NCI-H524 (cell line): ENCODE measurements at regions not wholly inside any gene's neighbourhood (a gene's known extent, or its start where the extent isn't known, plus 50 kb on each side); places are given as distances from the start of the nearest gene placed in this dataset.
A peak's percentile ranks its signal among the peaks of the same experiment; 100 is the strongest.

Experiments used
- DNase-seq, 2 experiments: peaks; one replicate each; lab custom pipeline; 2025; lab: John Stamatoyannopoulos, UW

GRCh38 chr18:42137693-42138375 is 182.8 kb downstream of the PIK3C3 start:
- peak in 1 of 2 experiments; percentile 53 for DNase-seq

- DNase-seq: peak; percentile 45 to 75
Observed at GRCh38 chr18:42141439-42141838, 186.4 kb downstream of the PIK3C3 start.

- DNase-seq: peak; percentile 83 to 91
Observed at GRCh38 chr18:42155024-42155423, 200.0 kb downstream of the PIK3C3 start.

- peak in 1 of 2 experiments; percentile 31 for DNase-seq
Observed at GRCh38 chr18:42156281-42156680, 201.2 kb downstream of the PIK3C3 start.

GRCh38 chr18:42157420-42157819 is 202.4 kb downstream of the PIK3C3 start:
- peak; percentile 83 to 91 for DNase-seq

GRCh38 chr18:42157878-42158277 is 202.8 kb downstream of the PIK3C3 start:
- DNase-seq: peak; percentile 95 to 98

- peak in 1 of 2 experiments; percentile 27 for DNase-seq
Observed at GRCh38 chr18:42159146-42159545, 204.1 kb downstream of the PIK3C3 start.

GRCh38 chr18:42163321-42163720 is 208.3 kb downstream of the PIK3C3 start:
- no peak for DNase-seq

- DNase-seq: no peak
Observed at GRCh38 chr18:42164556-42164955, 209.5 kb downstream of the PIK3C3 start.

GRCh38 chr18:42165922-42166513 is 211.0 kb downstream of the PIK3C3 start:
- DNase-seq: peak; percentile 27 to 37

- DNase-seq: no peak
Observed at GRCh38 chr18:42168487-42168886, 213.5 kb downstream of the PIK3C3 start.

GRCh38 chr18:42168907-42169306 is 213.9 kb downstream of the PIK3C3 start:
- no peak for DNase-seq

- DNase-seq: no peak
Observed at GRCh38 chr18:42174909-42175308, 219.9 kb downstream of the PIK3C3 start.

- DNase-seq: no peak
Observed at GRCh38 chr18:42176599-42176998, 221.6 kb downstream of the PIK3C3 start.

- DNase-seq: no peak
Observed at GRCh38 chr18:42177390-42177789, 222.4 kb downstream of the PIK3C3 start.

- DNase-seq: peak in 1 of 2 experiments; percentile 19
Observed at GRCh38 chr18:42178376-42179080, 223.5 kb downstream of the PIK3C3 start.

GRCh38 chr18:42179542-42180121 is 224.6 kb downstream of the PIK3C3 start:
- DNase-seq: no peak

GRCh38 chr18:42181474-42181873 is 226.4 kb downstream of the PIK3C3 start:
- no peak for DNase-seq

- DNase-seq: no peak
Observed at GRCh38 chr18:42182728-42183700, 228.0 kb downstream of the PIK3C3 start.

GRCh38 chr18:42183746-42184145 is 228.7 kb downstream of the PIK3C3 start:
- DNase-seq: no peak

GRCh38 chr18:42184685-42185477 is 229.8 kb downstream of the PIK3C3 start:
- peak; percentile 70 to 89 for DNase-seq
